ENCODE measurements at regions not wholly inside any gene's neighbourhood (a gene's known extent, or its start where the extent isn't known, plus 50 kb on each side); places are given as distances from the start of the nearest gene placed in this dataset.

DNA sequence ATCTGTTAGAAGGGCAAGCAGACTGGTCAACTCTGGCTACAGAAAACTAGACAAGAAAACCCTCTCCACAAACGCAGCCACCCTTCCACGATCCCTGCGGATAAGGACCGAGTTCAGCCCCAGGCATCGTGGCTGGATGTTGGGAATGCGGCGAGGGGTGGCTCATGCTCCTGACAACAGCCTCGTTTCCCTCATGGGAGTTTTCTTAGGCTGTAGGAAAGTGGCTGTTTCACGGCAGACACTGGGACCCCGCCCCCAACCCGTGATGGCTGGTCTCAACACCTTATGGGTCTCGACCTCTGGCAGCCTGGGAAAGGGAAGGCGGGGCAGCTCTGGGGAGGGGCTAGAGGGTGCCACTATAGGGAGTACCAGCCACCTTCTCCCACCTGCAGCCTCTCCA, 123.3 kb downstream of the RFLNA start:
- no peak overlapping the region for H3K27ac ChIP-seq (replicated peaks)
- no peaks in the 10 kb centered on the region for H3K27me3 ChIP-seq (ENCODE audit: insufficient read depth, poor library complexity, severe bottlenecking)
- TF ChIP-seq, protein P1, sequence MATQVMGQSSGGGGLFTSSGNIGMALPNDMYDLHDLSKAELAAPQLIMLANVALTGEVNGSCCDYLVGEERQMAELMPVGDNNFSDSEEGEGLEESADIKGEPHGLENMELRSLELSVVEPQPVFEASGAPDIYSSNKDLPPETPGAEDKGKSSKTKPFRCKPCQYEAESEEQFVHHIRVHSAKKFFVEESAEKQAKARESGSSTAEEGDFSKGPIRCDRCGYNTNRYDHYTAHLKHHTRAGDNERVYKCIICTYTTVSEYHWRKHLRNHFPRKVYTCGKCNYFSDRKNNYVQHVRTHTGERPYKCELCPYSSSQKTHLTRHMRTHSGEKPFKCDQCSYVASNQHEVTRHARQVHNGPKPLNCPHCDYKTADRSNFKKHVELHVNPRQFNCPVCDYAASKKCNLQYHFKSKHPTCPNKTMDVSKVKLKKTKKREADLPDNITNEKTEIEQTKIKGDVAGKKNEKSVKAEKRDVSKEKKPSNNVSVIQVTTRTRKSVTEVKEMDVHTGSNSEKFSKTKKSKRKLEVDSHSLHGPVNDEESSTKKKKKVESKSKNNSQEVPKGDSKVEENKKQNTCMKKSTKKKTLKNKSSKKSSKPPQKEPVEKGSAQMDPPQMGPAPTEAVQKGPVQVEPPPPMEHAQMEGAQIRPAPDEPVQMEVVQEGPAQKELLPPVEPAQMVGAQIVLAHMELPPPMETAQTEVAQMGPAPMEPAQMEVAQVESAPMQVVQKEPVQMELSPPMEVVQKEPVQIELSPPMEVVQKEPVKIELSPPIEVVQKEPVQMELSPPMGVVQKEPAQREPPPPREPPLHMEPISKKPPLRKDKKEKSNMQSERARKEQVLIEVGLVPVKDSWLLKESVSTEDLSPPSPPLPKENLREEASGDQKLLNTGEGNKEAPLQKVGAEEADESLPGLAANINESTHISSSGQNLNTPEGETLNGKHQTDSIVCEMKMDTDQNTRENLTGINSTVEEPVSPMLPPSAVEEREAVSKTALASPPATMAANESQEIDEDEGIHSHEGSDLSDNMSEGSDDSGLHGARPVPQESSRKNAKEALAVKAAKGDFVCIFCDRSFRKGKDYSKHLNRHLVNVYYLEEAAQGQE (IDR thresholded peaks at IDR 0.05; ENCODE audit: insufficient replicate concordance, low read depth): no peak
- TF ChIP-seq GABPA (IDR thresholded peaks at IDR 0.05; ENCODE audit: low read depth) (no peak), POLR2AphosphoS5 (IDR thresholded peaks at IDR 0.05; ENCODE audit: low read depth) (no peak), SPI1 (IDR thresholded peaks at IDR 0.05; ENCODE audit: borderline replicate concordance, low read depth) (no peak)
- TF ChIP-seq, protein P2, sequence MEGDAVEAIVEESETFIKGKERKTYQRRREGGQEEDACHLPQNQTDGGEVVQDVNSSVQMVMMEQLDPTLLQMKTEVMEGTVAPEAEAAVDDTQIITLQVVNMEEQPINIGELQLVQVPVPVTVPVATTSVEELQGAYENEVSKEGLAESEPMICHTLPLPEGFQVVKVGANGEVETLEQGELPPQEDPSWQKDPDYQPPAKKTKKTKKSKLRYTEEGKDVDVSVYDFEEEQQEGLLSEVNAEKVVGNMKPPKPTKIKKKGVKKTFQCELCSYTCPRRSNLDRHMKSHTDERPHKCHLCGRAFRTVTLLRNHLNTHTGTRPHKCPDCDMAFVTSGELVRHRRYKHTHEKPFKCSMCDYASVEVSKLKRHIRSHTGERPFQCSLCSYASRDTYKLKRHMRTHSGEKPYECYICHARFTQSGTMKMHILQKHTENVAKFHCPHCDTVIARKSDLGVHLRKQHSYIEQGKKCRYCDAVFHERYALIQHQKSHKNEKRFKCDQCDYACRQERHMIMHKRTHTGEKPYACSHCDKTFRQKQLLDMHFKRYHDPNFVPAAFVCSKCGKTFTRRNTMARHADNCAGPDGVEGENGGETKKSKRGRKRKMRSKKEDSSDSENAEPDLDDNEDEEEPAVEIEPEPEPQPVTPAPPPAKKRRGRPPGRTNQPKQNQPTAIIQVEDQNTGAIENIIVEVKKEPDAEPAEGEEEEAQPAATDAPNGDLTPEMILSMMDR (IDR thresholded peaks at IDR 0.05; ENCODE audit: insufficient read depth, low read length): no peak
- H3K4me3 ChIP-seq (replicated peaks; ENCODE audit: insufficient read depth, low read length): no peak overlapping the region
- no peak for DNase-seq (ENCODE audit: low read depth in 1 of 2, low spot score in 1 of 2)

DNA sequence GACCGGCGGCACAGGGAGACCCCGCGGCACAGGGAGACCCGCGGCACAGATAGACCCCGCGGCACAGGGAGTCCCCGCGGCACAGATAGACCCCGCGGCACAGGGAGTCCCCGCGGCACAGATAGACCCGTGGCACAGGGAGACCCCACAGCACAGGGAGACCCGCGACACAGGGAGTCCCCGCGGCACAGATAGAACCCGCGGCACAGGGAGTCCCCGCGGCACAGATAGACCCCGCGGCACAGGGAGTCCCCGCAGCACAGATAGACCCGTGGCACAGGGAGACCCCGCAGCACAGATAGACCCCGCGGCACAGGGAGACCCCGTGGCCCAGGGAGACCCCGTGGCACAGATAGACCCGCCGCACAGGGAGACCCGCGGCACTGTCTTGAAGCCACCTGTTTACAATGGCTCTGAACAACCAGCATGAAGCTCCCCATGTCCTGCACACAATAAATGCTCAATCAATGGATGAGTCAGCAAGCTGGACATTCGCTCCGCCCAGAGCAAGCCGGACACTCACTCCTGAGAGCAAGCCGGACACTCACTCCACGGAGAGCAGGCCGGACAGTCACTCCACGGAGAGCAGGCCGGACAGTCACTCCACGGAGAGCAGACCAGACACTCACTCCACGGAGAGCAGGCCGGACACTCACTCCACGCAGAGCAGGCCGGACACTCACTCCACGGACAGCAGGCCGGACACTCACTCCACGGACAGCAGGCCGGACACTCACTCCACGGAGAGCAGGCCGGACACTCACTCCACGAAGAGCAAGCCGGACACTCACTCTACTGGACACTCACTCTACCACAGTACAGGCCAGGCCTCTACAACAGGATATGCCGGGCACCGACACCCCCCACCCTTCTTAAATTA, 121.9 kb downstream of the RFLNA start:
- Histone ChIP-seq H3K4me3 (replicated peaks; ENCODE audit: insufficient read depth, low read length) (no peak overlapping the region), H3K27ac (replicated peaks) (no peak overlapping the region), H3K27me3 (ENCODE audit: insufficient read depth, poor library complexity, severe bottlenecking) (no peaks in the 10 kb centered on the region)
- no peak for DNase-seq (ENCODE audit: low read depth in 1 of 2, low spot score in 1 of 2)
- TF ChIP-seq SPI1 (IDR thresholded peaks at IDR 0.05; ENCODE audit: borderline replicate concordance, low read depth) (no peak), GABPA (IDR thresholded peaks at IDR 0.05; ENCODE audit: low read depth) (no peak), POLR2AphosphoS5 (IDR thresholded peaks at IDR 0.05; ENCODE audit: low read depth) (no peak)
- TF ChIP-seq, protein P2 (IDR thresholded peaks at IDR 0.05; ENCODE audit: insufficient read depth, low read length): no peak
- TF ChIP-seq, protein P1 (IDR thresholded peaks at IDR 0.05; ENCODE audit: insufficient replicate concordance, low read depth): no peak

DNA sequence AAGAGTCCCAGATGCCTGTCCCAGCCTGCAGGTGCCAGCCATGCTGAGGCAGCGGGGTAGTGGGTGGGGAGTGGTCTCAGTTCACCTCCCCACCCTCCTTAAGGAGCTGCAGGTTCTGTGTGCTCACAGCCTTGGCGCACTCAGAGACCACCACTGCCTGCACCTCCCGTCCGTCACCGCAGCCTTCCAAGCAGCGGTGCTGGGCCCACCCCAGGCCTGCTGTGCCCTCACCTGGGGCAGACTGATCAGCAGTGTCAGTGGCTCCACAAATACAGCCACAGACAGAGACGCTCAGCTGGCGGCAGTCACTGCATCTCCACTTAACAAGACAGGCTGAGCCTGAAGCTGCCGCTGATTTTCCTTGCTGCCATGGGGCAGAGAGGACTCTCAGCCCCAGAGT, 120.2 kb downstream of the RFLNA start:
- TF ChIP-seq GABPA (IDR thresholded peaks at IDR 0.05; ENCODE audit: low read depth) (no peak), SPI1 (IDR thresholded peaks at IDR 0.05; ENCODE audit: borderline replicate concordance, low read depth) (no peak), POLR2AphosphoS5 (IDR thresholded peaks at IDR 0.05; ENCODE audit: low read depth) (no peak)
- TF ChIP-seq, protein P1 (IDR thresholded peaks at IDR 0.05; ENCODE audit: insufficient replicate concordance, low read depth): no peak
- TF ChIP-seq, protein P2 (IDR thresholded peaks at IDR 0.05; ENCODE audit: insufficient read depth, low read length): no peak

More for the DNA sequence above, 120.2 kb downstream of the RFLNA start:
- no peak overlapping the region for H3K4me3 ChIP-seq (replicated peaks; ENCODE audit: insufficient read depth, low read length)
- no peaks in the 10 kb centered on the region for H3K27me3 ChIP-seq (ENCODE audit: insufficient read depth, poor library complexity, severe bottlenecking)
- no peak for DNase-seq (ENCODE audit: low read depth in 1 of 2, low spot score in 1 of 2)
- no peak overlapping the region for H3K27ac ChIP-seq (replicated peaks)

All from HL-60 (cell line).